ENCODE measurements at regions not wholly inside any gene's neighbourhood (a gene's known extent, or its start where the extent isn't known, plus 50 kb on each side); places are given as distances from the start of the nearest gene placed in this dataset.

DNA sequence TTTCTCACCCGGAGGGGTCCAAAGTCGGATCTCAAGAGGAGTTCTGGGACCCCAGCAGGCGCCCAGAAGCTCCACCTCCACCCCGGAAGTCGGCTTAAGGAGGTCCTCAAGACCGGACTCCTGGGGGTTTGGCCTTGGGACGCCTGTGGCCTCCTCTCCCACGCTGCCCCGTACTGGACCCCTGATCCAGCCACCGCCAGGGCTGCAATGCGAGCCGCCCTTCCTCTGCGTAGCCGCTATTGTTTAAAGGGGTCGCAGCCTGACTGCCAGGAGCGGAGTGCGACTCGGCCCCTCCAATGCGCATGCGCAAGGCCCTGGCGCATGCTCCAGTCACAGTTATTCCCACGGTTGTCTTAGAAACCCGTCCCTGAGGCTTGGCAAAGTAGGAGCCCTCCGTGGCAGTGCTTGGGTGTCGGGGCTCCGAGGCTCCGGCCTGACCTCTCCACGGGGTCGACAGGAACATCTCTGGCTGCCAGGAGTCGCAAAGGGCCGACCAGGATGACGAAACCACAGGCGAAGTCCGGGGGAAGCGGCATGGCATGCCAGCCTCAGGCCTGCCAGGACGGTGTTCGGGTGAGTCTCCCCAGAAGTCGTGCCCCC lies 719.0 kb downstream of the KCNJ18 start:
- no peak for DNase-seq

DNA sequence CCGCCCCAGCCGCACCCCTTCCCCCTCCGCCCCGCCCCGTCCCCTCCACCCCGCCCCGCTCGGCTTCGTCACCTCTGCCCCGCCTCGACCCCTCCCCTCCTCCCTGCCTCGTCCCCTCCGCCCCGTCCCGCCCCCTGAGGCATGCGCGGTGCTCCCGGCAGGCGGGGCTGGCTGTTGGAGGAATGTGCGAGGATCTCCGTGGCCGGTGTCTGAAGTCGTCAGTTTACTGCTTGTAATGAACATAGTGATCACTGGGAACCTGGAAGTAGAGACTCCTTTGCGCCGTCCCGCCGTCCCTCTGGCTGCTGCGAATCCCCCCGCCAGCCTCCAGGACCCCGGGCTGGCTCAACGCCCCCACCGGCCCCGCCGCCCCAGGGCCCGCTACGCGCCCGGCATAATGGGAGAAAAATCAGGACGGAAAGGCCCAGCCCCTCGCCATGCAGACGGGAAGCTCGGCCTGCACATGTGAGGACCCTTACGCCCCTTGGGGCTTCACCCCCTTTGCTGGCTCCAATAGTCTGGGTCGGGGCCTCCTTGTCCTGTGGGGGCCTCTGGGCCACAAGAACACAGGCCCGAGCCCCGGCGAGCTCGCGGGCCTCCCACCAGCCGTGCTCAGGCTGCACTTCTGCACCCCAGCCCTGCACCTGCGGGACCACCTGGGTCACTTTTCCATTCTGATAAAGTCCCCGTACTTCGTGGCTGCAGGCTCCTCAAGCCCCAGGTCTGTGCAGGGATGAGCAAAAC lies 743.1 kb downstream of the KCNJ18 start:
- no peak for DNase-seq

DNA sequence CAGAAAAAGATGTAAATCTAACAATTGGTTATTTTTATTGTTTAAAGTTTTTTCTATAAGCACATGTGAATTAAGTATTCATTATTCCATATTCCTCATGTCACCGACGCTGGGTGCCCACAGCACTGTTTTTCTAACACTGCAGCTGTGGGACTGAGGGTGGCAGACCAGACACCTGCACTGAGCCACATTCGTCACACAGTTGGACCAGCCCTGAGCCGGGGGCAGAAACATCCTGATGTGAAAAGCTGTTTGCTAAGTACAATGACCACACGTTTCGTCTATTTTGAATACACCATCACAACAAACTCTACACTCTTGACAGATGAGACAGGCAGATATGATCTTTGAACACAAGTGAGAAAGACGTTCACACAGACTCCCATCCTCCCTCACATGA lies 749.5 kb downstream of the KCNJ18 start:
- no peak for DNase-seq

DNA sequence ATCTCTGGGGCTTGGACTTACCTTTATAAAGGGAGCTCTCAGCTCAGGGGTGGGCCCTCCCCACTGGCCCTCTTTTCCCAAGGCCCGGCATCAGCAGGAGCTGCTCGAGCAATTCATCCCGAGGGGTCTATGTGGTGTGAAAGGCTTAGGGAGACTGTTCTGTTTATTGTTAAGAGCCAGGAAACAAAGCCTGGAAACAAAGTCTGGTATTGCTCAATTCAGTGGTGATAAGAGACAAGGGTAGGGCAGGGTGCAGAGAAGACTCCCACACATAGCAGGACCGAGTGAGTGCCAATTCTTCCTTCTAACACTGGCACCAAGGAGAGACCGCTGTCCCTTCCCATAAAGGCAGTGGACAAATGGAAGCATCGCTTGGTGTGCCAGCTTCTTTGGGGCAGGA lies 750.7 kb downstream of the KCNJ18 start:
- no peak for DNase-seq

DNA sequence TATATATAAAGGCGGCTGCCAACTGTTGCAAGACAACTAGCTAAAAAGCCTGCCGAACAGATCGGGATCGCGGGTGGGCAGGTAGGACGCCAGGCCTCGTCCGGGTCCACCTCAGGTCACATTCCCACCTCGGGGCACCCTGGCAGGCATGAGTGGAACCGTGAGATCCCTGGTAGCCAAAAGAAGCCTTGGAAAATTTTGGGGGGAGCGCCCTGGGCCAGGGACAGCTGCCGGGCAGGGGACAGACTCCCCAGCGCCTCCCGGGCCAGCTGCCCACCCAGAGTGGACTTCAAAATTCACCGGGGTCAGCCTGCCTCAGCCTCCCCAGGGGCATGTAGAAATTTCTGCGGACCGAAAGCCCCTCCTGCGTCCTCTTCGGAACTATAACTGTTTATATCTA lies 760.9 kb downstream of the KCNJ18 start:
- DNase-seq: no peak

DNA sequence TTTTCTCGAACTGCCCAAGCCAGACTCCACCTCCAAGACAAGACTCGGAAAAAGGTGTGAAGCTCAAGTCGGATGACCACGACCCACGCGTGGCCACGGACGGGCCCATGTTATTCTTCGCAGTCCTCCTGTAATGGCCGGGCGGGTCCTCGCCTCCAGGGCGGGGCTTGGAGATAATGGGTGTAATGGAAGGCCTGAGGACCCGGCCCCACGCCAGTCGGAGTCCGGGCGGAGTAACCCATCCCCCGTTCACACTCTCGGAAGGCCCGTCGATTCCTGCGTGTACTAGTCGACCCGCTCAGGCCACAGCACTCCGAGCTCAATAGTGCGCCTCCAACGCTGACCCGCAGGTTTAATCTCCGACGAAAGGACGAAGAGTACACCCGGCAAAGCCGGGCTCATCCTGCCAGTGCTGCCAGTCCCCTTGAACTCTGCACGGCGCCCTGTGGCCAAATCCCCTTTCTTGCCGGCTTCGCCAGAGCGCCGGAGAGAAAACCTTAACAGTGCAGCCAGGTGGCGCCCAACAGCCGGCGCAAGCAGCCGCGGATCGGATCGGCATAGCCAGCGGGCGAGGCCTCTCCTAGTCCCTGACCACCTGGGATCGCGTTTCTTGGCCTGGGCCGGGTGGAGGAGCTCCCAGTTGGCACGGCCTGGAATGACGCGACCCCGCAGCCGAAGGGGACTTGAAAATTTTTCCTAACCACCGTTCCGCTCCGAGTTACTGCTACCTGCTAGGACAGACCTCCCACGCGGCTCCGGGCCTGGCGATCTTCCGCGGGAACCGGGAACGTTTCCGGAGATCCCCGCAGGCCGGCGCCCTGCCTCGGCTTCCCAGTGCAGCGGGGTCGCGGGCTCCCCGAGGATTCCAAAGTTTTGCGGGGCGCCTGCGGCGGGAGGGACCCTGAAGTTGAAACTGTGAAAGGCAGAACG lies 762.0 kb downstream of the KCNJ18 start:
- no peak for DNase-seq

DNA sequence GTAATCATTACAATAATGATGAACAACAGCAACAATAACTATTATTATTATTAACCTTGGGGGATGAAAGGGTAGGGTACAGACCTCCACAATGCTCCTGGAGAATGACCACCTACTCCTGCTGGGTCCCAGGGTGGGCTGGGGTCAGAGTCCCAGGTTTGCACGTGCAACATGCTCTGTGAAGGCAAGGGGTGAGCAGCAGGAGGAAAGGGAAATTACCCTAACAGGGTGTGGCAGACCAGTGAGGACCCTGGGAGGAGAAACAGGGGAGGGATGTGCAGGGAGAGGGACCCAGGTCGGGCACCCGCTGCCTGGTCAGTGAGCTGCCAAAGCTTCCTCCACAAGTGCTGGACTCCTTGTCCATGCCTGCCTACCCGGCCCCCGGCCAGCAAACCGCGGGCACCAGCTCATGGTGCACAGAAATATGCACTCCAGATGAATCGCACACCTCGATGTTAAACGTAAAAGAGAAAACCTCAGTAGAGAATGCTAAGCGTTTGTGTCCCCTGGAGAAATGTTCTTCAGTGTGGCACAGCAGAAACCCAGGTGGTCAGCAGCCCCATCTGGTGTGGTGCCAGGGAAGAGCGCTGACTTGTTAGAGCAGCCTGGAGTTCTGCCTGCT lies 767.1 kb downstream of the KCNJ18 start:
- no peak for DNase-seq

DNA sequence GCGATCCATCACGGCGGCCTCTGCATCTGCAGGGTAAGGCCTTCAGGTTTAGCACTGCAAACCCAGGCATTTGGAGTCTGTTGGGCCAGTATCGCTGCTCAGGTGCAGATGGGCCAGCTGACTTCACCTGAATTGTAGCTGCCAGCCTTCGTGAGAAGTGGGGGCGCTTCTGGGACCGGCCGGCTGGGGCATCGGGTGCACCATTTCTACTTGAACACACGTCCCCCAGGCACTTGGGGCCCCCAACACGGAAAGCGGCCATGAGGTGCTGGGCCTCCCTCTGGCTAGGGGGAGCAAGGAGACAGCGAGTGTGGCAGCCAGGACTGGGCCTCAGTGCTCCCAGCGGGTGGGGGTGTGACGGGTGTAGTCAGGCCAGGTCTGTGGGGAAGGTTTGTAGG lies 767.6 kb downstream of the KCNJ18 start:
- no peak for DNase-seq

DNA sequence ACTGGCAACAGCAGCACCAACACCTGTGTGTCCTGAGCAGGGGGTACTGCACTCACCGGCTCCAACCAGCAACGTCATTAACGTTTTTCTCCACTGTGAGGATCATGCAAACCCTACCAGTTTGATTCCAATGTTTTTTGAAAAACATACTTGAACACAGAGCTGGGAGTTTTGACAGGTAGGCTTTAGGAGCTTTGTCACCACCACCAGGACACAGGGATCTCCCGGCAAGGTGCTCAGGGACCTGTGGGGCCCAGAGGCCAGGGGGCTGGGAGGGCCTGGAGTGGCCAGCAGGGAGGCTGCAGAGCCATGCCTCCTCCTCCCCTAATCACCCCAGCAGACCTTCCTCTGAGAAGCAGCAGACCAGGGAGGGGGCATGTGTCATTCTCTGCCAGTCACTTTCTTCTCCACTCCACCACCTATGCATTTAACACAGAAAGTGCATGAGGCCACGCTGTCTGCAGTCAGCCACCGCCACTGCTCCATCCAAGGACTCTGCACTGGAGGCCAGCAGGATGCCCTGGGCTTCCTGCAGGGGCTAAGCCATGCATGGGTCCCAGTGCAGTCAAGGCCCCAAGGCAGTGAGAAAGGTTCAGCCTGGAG lies 768.2 kb downstream of the KCNJ18 start:
- no peak for DNase-seq

DNA sequence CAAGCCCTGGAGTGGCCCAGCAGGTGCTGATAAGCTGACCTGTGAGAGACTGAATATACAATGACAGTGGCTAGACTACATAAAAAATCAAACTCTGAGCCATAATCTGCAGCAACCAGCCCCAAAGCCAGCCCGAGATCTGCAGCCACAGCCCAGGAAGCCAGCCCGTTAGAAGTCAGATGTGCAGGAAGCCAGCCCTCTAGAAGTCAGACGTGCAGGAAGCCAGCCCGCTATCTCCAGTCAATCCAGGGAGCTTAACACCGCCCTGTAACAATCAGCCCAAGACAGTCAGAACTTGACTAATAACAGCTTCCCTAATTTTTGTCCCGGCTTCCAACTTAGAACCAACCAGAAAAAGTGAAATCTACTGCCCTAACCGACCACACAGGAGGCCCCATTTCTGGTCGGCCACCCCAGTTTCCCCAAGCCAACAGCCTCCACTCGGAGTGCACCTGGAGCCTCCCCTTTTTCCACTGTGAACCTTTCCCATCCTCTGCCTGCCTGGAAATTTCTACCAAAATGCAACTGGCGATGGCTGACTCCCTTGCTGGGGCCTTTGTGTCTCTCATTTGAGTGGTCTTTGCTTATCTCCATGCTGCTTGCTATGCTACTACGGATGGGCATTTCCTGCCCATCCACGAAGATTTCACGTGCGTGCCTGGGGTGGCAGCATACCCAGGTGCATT lies 769.3 kb downstream of the KCNJ18 start:
- DNase-seq: no peak

DNA sequence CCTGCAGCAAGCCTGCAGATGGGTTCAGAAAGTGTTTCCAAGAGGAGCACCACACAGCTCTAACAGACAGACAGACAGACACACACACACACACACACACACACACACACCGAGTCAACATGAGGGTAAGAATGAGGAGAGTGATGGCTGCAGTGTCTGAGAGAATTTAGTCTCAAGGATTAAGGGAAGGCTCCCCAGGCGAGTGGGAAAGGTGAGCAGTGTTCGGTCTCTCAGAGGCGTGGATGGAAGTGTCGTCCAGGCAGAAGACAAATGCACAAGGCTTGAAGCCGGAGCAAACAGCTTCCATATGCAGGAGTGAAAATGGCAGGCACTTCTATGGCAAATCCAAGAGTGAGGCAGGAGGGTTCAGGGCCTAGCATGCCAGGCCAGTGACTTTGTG lies 770.1 kb downstream of the KCNJ18 start:
- DNase-seq: no peak

DNA sequence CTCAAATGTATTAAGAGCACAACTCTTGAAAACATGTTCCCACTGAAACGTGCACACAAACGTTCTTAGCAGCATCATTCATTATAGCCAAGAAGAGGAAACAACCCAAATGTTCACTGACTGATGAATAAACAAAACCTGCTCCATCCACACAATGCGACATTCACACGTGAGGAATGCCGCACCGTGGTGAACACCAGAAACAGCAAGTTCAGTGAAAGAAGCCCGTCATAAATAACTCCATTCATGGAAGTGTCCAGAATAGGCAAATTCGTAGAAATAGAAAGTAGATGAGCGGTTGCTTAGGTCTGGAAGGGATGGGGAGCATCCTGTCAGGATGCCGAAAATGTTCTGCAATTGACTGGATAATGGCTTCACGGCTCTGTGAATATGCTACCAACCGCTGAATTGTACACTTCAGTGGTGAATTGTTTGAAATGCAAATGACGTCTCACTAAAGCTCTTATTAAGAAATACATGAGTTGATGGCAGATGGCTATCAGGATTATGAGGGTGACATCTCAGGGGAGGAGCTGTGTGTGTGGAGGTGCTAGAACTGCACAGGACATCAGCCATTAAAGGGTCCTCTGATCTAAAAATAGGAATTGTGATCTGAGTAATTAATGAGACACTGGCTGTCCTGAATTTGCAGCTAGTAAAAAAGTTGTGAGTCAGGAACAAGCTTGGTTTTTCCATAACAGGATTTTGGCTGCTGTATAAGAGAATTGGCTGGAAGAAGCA lies 771.0 kb downstream of the KCNJ18 start:
- DNase-seq: no peak

DNA sequence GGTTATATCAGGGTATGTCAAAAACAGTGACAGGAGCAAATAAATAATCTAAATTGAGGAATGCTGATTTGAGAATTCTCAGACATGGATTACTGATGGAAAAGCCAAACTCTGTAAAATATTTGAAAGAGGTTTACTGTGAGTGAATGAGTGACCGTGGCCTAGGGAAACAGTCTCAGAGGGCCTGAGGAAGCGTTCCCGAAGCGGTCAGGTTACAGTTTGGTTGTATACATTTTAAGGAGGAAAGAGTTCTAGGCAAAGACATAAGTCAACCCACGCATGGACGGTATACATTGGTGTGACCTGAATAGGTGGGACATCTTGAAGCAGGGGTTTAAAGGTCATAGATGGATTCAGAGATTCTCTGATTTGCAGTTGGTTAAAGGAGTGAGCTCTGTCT lies 771.7 kb downstream of the KCNJ18 start:
- DNase-seq: no peak

DNA sequence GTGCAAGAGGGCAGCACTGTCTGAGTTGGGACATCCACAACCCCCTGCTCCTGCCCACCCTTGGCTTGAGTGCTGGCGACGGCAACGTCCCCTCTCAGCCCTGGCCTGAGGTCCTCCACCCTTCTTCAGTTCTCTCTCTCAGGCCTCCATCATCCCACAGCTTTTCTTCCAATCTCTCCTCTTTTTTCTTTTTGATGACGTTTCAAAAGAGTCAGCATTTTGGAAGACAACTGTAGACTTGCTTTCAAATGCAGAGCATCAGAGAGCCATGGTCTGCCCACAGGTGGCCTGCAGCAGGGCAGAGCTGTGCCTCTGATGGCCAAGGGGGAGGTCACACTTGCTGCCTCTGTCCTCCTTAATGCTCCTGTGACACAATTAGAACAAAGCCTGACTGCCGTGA lies 775.4 kb downstream of the KCNJ18 start:
- DNase-seq: no peak

DNA sequence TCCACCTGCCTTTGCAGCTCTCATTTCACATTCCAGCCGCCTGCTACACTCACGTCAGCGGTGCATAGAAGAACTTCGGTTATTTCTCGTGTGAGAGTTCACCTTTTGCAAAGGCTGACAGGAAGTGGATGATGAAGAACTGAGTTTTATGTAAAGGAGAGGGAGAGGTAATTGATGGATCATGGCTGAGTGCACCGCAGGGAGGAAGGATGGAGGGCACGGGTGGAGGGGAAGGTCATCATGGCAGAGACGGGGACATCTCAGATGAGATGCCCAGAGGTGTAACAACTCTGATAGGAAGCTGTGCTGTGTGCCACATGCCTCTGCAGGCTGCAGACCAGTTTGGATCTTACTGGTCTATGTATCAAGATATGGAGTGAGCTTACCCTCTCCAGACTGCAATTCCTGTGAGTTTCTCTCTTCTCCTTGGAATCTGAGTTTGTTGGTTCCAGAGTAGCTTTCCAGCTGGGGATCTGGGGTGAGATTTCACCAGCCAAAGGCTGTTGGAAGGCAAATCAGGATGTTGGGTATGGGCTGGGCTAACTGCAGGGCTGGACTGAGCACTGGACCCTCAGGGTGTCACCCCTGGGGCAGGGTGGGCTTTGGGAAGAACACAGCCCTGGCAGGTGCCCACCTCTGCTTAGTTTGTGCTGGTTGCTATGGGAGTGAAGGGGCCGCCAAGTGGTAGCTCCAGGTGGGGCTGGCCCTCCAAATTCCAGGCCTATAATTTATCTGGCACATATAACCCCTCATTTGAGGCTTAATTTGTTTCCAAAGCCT lies 777.0 kb downstream of the KCNJ18 start:
- no peak for DNase-seq

DNA sequence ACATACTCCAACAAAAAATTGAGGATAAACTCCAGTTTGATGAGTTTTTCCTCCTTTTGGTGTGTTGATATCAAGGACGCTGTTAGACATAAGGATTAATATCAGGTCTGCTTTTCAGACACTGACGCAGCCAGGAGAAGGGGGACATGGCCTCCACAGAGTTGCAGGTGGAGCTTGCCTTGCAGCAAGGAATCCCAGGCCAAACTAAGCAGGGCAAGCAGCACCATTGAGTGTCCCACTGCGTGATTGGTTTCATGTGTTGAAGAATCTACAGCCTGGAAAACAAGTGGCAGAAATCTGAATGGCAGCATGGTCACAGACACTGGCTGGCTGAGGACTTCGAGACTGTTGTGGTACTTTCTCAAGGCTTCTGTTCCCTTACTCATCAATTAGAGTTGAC lies 777.6 kb downstream of the KCNJ18 start:
- no peak for DNase-seq

DNA sequence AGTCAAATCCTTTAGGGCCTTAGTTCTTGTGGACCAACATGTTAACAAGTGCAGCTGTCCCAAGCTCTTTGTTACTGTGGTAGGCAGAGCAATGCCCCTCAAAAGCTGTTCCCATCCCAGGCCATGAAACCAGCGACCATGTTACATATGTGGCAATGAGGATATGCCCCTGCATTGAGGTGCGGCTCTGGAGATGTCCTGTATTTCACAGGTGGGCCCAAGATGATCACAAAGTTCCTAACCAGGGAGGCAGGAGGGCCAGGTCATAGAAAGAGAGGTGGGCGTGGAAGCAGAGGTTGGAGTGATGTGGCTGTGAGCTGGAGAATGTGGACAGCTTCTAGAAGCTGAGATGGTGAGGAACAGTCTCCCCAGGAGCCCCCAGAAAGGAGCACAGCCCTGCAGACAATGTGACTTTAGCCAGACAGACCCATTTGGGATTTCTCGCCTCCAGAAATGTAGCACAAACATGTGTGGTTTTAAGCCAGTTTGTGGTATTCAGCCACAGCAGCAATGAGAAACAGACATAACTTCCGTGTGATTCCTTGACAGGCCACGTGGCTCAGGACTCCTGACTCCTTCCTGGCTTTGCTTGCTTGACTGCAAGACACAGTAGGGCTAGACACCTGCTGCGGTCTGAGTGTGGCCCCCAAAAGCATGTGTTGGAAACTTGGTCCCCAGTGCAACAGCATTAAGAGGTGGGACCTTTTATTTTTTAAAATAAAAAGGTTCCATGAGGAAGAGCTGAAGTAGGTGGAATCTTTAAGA lies 778.3 kb downstream of the KCNJ18 start:
- DNase-seq: no peak

DNA sequence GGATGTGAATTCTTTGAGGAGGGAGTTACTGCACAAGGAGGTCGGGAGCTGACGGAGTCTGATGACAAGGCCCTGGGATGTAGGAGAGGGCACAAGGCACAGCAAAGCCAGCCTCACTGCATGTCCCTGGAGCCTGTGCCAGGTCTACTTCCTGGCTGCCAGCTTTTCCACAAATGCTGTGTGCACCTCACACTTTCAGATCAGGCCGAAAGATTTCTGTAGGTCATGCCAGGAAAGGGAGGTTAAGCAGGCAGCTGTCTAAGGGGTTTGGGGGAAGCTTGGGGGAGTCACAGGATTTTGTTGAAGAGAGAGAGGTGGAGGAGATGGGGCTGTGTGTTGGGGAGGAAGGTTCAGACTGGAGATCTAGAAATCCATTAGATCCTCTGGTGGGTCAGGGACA lies 792.5 kb downstream of the KCNJ18 start:
- DNase-seq: no peak

DNA sequence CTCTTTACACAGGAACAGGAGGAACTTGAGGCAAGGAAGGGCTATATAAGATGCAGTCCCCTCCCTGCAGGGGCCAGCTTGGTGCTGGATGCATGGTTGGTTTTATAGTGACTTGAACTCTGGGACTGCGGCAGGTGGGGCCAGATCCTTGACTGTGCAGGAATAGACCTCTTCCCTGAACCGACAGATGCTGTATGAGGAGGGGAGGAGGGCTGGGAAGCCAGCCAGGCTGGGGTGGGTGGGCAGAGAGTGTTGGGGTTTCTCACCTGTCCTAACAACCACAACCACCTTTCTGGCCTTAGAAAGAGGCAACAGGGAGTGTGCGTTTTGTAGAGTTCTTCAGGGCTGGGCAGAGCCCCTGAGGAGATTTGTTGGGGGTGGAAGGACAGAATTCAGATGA lies 798.1 kb downstream of the KCNJ18 start:
- no peak for DNase-seq

Measured in anterior cingulate cortex (tissue), 58 donors.